Uterus (tissue), 3 donors: ENCODE measurements at regions not wholly inside any gene's neighbourhood (a gene's known extent, or its start where the extent isn't known, plus 50 kb on each side); places are given as distances from the start of the nearest gene placed in this dataset.
A peak's percentile ranks its signal among the peaks of the same experiment; 100 is the strongest.

Source experiments
- DNase-seq, 2 donors: peaks; one replicate each; pipeline ENCODE4 v3.0.0-alpha.2; 2019 to 2020
- H3K27ac ChIP-seq, 2 donors: fragments of 200-600 bp; sonication (generic); 1 replicate in 1 of 2; 2 replicates in 1 of 2; pipeline ENCODE4 v1.5.1; 2016 to 2018
- H3K27me3 ChIP-seq, 2 donors: fragments of 200-600 bp; sonication (generic); one replicate each; pipeline ENCODE4 v1.5.1; 2018 to 2019; ENCODE audit warnings: control low read depth in 1 of 2
- H3K36me3 ChIP-seq, 2 donors: fragments of 200-600 bp; sonication (generic); one replicate each; pipeline ENCODE4 v1.5.1; 2019; ENCODE audit warnings: control low read depth in 1 of 2
- H3K4me1 ChIP-seq, 2 donors: fragments of 200-600 bp; sonication (generic); one replicate each; pipeline ENCODE4 v1.5.1; 2018 to 2019; ENCODE audit warnings: control low read depth in 1 of 2
- H3K4me3 ChIP-seq, 2 donors: fragments of 200-600 bp; sonication (generic); 1 replicate in 1 of 2; 2 replicates in 1 of 2; pipeline ENCODE4 v1.5.1; 2018 to 2019; ENCODE audit warnings: mild to moderate bottlenecking in 1 of 2
- H3K9me3 ChIP-seq, 2 donors: fragments of 200-600 bp; sonication (generic); one replicate each; pipeline ENCODE4 v1.5.1; 2019; ENCODE audit warnings: control low read depth in 1 of 2
- CTCF ChIP-seq, 4 experiments: fragments of 200-600 bp in 2 of 4; fragments of 450-650 bp in 2 of 4; sonication (generic) in 2 of 4; IDR thresholded peaks; one replicate each; pipeline ENCODE4 v1.5.1; 2016 to 2019; ENCODE audit warnings: antibody characterized with exemption in 4 of 4, mild to moderate bottlenecking in 2 of 4, moderate library complexity in 1 of 4
- POLR2A ChIP-seq, 2 donors: fragments of 450-650 bp; IDR thresholded peaks; one replicate each; pipeline ENCODE4 v1.6.1; 2016; ENCODE audit warnings: antibody characterized with exemption in 2 of 2, mild to moderate bottlenecking in 1 of 2, moderate library complexity in 1 of 2
- intact Hi-C: fragments of 100-400 bp; cut with DNase I; formaldehyde crosslinking; loops from one replicate; pipeline ENCODE4 v1.15.1; 2023; ENCODE audit warnings: low total_unique reads
- donor health status: DM: yes; HTN: yes; CAD: no.

DNA sequence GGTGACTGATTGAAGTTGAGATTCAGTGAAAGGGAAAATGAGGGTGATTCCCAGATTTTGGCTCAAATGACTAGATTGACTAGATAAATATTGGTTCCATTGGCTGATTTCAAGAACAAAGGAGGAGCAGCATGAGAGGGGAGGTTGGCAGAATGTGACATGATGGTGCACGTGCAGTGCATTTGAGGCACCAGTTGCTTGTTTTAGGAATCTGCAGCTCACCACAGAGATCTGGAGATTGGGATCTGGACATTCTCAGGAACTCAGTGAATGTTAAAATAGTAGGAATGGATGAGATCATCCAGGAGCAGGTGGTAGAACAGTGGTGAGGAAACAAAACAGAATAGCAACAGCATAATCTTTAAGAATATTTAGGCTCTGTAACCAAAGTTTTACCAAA, 496.3 kb downstream of the DHX35 start:
- intact Hi-C loops = no loop called here
- H3K27me3 ChIP-seq = no peaks in the 10 kb centered on the region
- no peaks in the 10 kb centered on the region for H3K4me1 ChIP-seq
- TF ChIP-seq CTCF (IDR thresholded peaks at IDR 0.05) (no peak), POLR2A (IDR thresholded peaks at IDR 0.05) (no peak)
- no peak for DNase-seq
- H3K27ac ChIP-seq = no peak overlapping the region
- no peak overlapping the region for H3K4me3 ChIP-seq
- no peaks in the 10 kb centered on the region for H3K9me3 ChIP-seq
- H3K36me3 ChIP-seq = no peaks in the 10 kb centered on the region

- intact Hi-C loops = no loop called here
- Histone ChIP-seq H3K9me3 (no peaks in the 10 kb centered on the region), H3K36me3 (no peaks in the 10 kb centered on the region), H3K27ac (no peak overlapping the region), H3K27me3 (no peaks in the 10 kb centered on the region), H3K4me3 (no peak overlapping the region), H3K4me1 (no peaks in the 10 kb centered on the region)
- TF ChIP-seq POLR2A (IDR thresholded peaks at IDR 0.05) (no peak), CTCF (IDR thresholded peaks at IDR 0.05) (no peak)
- DNase-seq = no peak
These were observed 491.7 kb downstream of the DHX35 start for GRCh38 chr20:39453890-39454289.

- Histone ChIP-seq H3K9me3 (no peaks in the 10 kb centered on the region), H3K36me3 (no peaks in the 10 kb centered on the region), H3K4me1 (no peaks in the 10 kb centered on the region), H3K4me3 (no peak overlapping the region), H3K27me3 (no peaks in the 10 kb centered on the region), H3K27ac (no peak overlapping the region)
- intact Hi-C loops = no loop called here
- peak in 1 of 2 donors; percentile 14 for DNase-seq
- TF ChIP-seq CTCF (IDR thresholded peaks at IDR 0.05) (no peak), POLR2A (IDR thresholded peaks at IDR 0.05) (no peak)
These were observed 490.6 kb downstream of the DHX35 start for GRCh38 chr20:39452583-39453340.

DNA sequence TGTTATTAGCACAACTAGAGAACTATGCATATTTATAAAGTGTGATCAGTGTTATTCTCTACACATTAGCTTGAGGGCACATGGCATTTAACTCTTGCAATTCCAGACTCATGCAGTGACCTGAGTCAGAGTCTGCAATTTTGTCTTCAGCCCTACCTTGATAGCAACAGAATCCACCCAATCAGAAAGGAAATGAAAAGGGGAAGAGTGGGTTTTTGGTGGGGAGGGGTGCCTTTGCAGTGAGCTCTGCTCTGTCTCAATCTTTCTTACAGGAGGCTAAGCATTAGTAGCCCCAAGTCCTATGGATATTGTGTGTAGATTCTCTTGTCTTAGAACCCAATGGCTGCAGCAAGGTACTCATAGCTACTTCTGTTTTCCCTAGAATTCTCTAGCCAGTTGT, 489.2 kb downstream of the DHX35 start:
- H3K36me3 ChIP-seq = no peaks in the 10 kb centered on the region
- H3K9me3 ChIP-seq = no peaks in the 10 kb centered on the region
- no peak for DNase-seq
- no peaks in the 10 kb centered on the region for H3K4me1 ChIP-seq
- H3K27me3 ChIP-seq = no peaks in the 10 kb centered on the region
- no peak overlapping the region for H3K27ac ChIP-seq
- TF ChIP-seq POLR2A (IDR thresholded peaks at IDR 0.05) = no peak
- TF ChIP-seq CTCF (IDR thresholded peaks at IDR 0.05) = no peak
- no peak overlapping the region for H3K4me3 ChIP-seq
- intact Hi-C loops = no loop called here

GRCh38 chr20:39446397-39446796, 484.3 kb downstream of the DHX35 start:
- no peaks in the 10 kb centered on the region for H3K27me3 ChIP-seq
- TF ChIP-seq CTCF (IDR thresholded peaks at IDR 0.05) = no peak
- TF ChIP-seq POLR2A (IDR thresholded peaks at IDR 0.05) = no peak

More at GRCh38 chr20:39446397-39446796, 484.3 kb downstream of the DHX35 start:
- no peaks in the 10 kb centered on the region for H3K9me3 ChIP-seq
- H3K36me3 ChIP-seq = no peaks in the 10 kb centered on the region
- no peaks in the 10 kb centered on the region for H3K4me1 ChIP-seq
- intact Hi-C loops = no loop called here
- DNase-seq = no peak
- H3K27ac ChIP-seq = no peak overlapping the region
- no peak overlapping the region for H3K4me3 ChIP-seq
